Naive thymus-derived CD4-positive, alpha-beta T cell (primary cell): ENCODE measurements at regions not wholly inside any gene's neighbourhood (a gene's known extent, or its start where the extent isn't known, plus 50 kb on each side); places are given as distances from the start of the nearest gene placed in this dataset.

Source experiments
- ATAC-seq: fragments of 150-1000 bp; cut with Tn5 transposase; 2 replicates; pipeline ENCODE4 v1.10.0; 2021; ENCODE audit warnings: mild to moderate bottlenecking, moderate library complexity
- CTCF ChIA-PET: fragments of 350-600 bp; sonication (Branson Sonifier 250); formaldehyde crosslinking; loops from one replicate; lab custom pipeline; 2021; ENCODE audit warnings: antibody characterized with exemption; lab: Charles Lee
- POLR2A ChIA-PET: fragments of 350-600 bp; sonication (Branson Sonifier 250); formaldehyde crosslinking; loops from one replicate; lab custom pipeline; 2021; ENCODE audit warnings: antibody characterized with exemption, inconsistent platforms; lab: Charles Lee
- DNase-seq, 9 donors: peaks; one replicate each; pipeline versions ENCODE4 v3.0.0 to v3.0.0-alpha.2; 2020 to 2022; ENCODE audit warnings: mixed read lengths in 1 of 9
- H3K27ac ChIP-seq: one replicate; pipeline ENCODE4 v1.7.0; 2013; ENCODE audit warnings: mild to moderate bottlenecking, low read depth, low read length, moderate library complexity
- H3K27me3 ChIP-seq, 2 donors: one replicate each; pipeline ENCODE4 v1.7.0; 2013; ENCODE audit warnings: low read length in 2 of 2, mild to moderate bottlenecking in 2 of 2, moderate library complexity in 2 of 2; ENCODE audit not compliant: control insufficient read depth in 2 of 2, insufficient read depth in 2 of 2
- H3K36me3 ChIP-seq, 3 experiments: 1 replicate in 2 of 3; 2 replicates in 1 of 3; pipeline ENCODE4 v1.7.0; 2013; ENCODE audit warnings: low read length in 3 of 3, mild to moderate bottlenecking in 3 of 3, moderate library complexity in 1 of 3; ENCODE audit not compliant: insufficient read depth in 3 of 3, control insufficient read depth in 2 of 3
- H3K4me1 ChIP-seq, 2 donors: one replicate each; pipeline ENCODE4 v1.7.0; 2013; ENCODE audit warnings: low read length in 2 of 2, mild to moderate bottlenecking in 2 of 2, moderate library complexity in 1 of 2; ENCODE audit not compliant: control insufficient read depth in 2 of 2, insufficient read depth in 2 of 2
- H3K4me3 ChIP-seq: 2 replicates; pipeline ENCODE4 v1.7.0; 2013; ENCODE audit warnings: mild to moderate bottlenecking, low read length
- H3K9me3 ChIP-seq, 3 experiments: 1 replicate in 2 of 3; 2 replicates in 1 of 3; pipeline ENCODE4 v1.7.0; 2013; ENCODE audit warnings: low read length in 3 of 3; ENCODE audit not compliant: control insufficient read depth in 2 of 3
- H3K27ac Mint-ChIP-seq, 9 donors: one replicate each; pipeline ENCODE4 v1.8.0; 2020 to 2022; ENCODE audit warnings: mixed read lengths in 9 of 9, mild to moderate bottlenecking in 8 of 9, moderate library complexity in 5 of 9, inconsistent platforms in 2 of 9
- H3K27me3 Mint-ChIP-seq, 5 donors: one replicate each; pipeline ENCODE4 v1.8.0; 2021 to 2022; ENCODE audit warnings: mixed read lengths in 5 of 5, mild to moderate bottlenecking in 1 of 5
- H3K36me3 Mint-ChIP-seq, 5 donors: one replicate each; pipeline ENCODE4 v1.8.0; 2020 to 2022; ENCODE audit warnings: mixed read lengths in 5 of 5, mild to moderate bottlenecking in 3 of 5, inconsistent platforms in 1 of 5
- H3K4me1 Mint-ChIP-seq, 7 donors: one replicate each; pipeline ENCODE4 v1.8.0; 2020 to 2022; ENCODE audit warnings: mixed read lengths in 7 of 7, mild to moderate bottlenecking in 3 of 7, inconsistent platforms in 1 of 7
- H3K4me3 Mint-ChIP-seq, 10 donors: one replicate each; pipeline ENCODE4 v1.8.0; 2020 to 2022; ENCODE audit warnings: mild to moderate bottlenecking in 10 of 10, mixed read lengths in 10 of 10, moderate library complexity in 6 of 10, inconsistent platforms in 2 of 10
- H3K9me3 Mint-ChIP-seq, 11 donors: one replicate each; pipeline ENCODE4 v1.8.0; 2020 to 2022; ENCODE audit warnings: mixed read lengths in 11 of 11, mild to moderate bottlenecking in 4 of 11, inconsistent platforms in 1 of 11, moderate library complexity in 1 of 11
- intact Hi-C, 2 donors: fragments of 100-400 bp; cut with micrococcal nuclease; formaldehyde crosslinking; loops; one replicate each; pipeline ENCODE4 v1.15.1; 2023

GRCh38 chr13:22285867-22286266 lies 615.0 kb downstream of the FGF9 start:
- no peaks in the 10 kb centered on the region for H3K4me1 ChIP-seq
- Mint-ChIP-seq H3K4me1 (no peaks in the 10 kb centered on the region), H3K27ac (no peak overlapping the region), H3K9me3 (peaks cover 0 to 2% (median 0%) of the 10 kb centered on the region in 11 donors), H3K27me3 (peaks cover 0 to 17% (median 11%) of the 10 kb centered on the region in 5 donors), H3K36me3 (no peaks in the 10 kb centered on the region), H3K4me3 (no peak overlapping the region)
- POLR2A ChIA-PET: no interaction called here
- no peaks in the 10 kb centered on the region for H3K36me3 ChIP-seq
- ATAC-seq: no peak
- no peak overlapping the region for H3K27ac ChIP-seq
- no peaks in the 10 kb centered on the region for H3K27me3 ChIP-seq
- no peak for DNase-seq
- no peaks in the 10 kb centered on the region for H3K9me3 ChIP-seq
- intact Hi-C loops: no loop called here
- no peak overlapping the region for H3K4me3 ChIP-seq
- CTCF ChIA-PET: interaction anchor here (0.9 kb wide), 1 partner anchor 648 kb away, joined by 6 read pairs; no protein-coding TSS in a partner anchor

- DNase-seq: no peak
- intact Hi-C loops: no loop called here
- Histone ChIP-seq H3K36me3 (no peaks in the 10 kb centered on the region), H3K27ac (no peak overlapping the region), H3K27me3 (no peaks in the 10 kb centered on the region), H3K4me3 (no peak overlapping the region), H3K4me1 (no peaks in the 10 kb centered on the region), H3K9me3 (no peaks in the 10 kb centered on the region)
- Mint-ChIP-seq H3K36me3 (no peaks in the 10 kb centered on the region), H3K4me3 (no peak overlapping the region), H3K27ac (no peak overlapping the region), H3K9me3 (peaks cover 0 to 2% (median 0%) of the 10 kb centered on the region in 11 donors), H3K4me1 (no peaks in the 10 kb centered on the region), H3K27me3 (peaks cover 0 to 17% (median 11%) of the 10 kb centered on the region in 5 donors)
- ChIA-PET CTCF (interaction anchor here (0.9 kb wide), 1 partner anchor 648 kb away, joined by 6 read pairs; no protein-coding TSS in a partner anchor), POLR2A (no interaction called here)
- no peak for ATAC-seq
Observed at GRCh38 chr13:22286338-22286737, 615.5 kb downstream of the FGF9 start.

GRCh38 chr13:22287343-22287920 lies 616.6 kb downstream of the FGF9 start:
- H3K27ac ChIP-seq: no peak overlapping the region
- CTCF ChIA-PET: no interaction called here
- POLR2A ChIA-PET: no interaction called here
- Mint-ChIP-seq H3K4me1 (no peaks in the 10 kb centered on the region), H3K36me3 (no peaks in the 10 kb centered on the region), H3K27me3 (peaks cover 0 to 17% (median 11%) of the 10 kb centered on the region in 5 donors), H3K4me3 (no peak overlapping the region), H3K9me3 (peaks cover 0 to 2% (median 0%) of the 10 kb centered on the region in 11 donors), H3K27ac (no peak overlapping the region)
- H3K4me3 ChIP-seq: no peak overlapping the region
- H3K36me3 ChIP-seq: no peaks in the 10 kb centered on the region
- no peaks in the 10 kb centered on the region for H3K27me3 ChIP-seq
- H3K9me3 ChIP-seq: no peaks in the 10 kb centered on the region
- ATAC-seq (no peak), DNase-seq (no peak)
- H3K4me1 ChIP-seq: no peaks in the 10 kb centered on the region
- intact Hi-C loops: no loop called here

GRCh38 chr13:22288496-22288895 lies 617.6 kb downstream of the FGF9 start:
- no peak overlapping the region for H3K4me3 ChIP-seq
- ChIA-PET CTCF (no interaction called here), POLR2A (no interaction called here)
- H3K4me1 Mint-ChIP-seq: no peaks in the 10 kb centered on the region
- no peaks in the 10 kb centered on the region for H3K27me3 ChIP-seq
- no peaks in the 10 kb centered on the region for H3K36me3 ChIP-seq
- ATAC-seq: no peak
- intact Hi-C loops: no loop called here
- no peak for DNase-seq
- peaks cover 0 to 17% (median 11%) of the 10 kb centered on the region in 5 donors for H3K27me3 Mint-ChIP-seq
- H3K27ac ChIP-seq: no peak overlapping the region
- H3K4me1 ChIP-seq: no peaks in the 10 kb centered on the region
- peaks cover 0 to 2% (median 0%) of the 10 kb centered on the region in 11 donors for H3K9me3 Mint-ChIP-seq
- H3K27ac Mint-ChIP-seq: no peak overlapping the region
- no peak overlapping the region for H3K4me3 Mint-ChIP-seq
- no peaks in the 10 kb centered on the region for H3K9me3 ChIP-seq
- H3K36me3 Mint-ChIP-seq: no peaks in the 10 kb centered on the region

- Histone ChIP-seq H3K27ac (no peak overlapping the region), H3K36me3 (no peaks in the 10 kb centered on the region), H3K27me3 (no peaks in the 10 kb centered on the region), H3K4me3 (no peak overlapping the region), H3K4me1 (no peaks in the 10 kb centered on the region), H3K9me3 (no peaks in the 10 kb centered on the region)
- no peak for ATAC-seq
- DNase-seq: no peak
- peaks cover 0 to 2% (median 0%) of the 10 kb centered on the region in 11 donors for H3K9me3 Mint-ChIP-seq
- H3K4me3 Mint-ChIP-seq: no peak overlapping the region
- peaks cover 0 to 17% (median 11%) of the 10 kb centered on the region in 5 donors for H3K27me3 Mint-ChIP-seq
- no peaks in the 10 kb centered on the region for H3K36me3 Mint-ChIP-seq
- intact Hi-C loops: no loop called here
- H3K4me1 Mint-ChIP-seq: no peaks in the 10 kb centered on the region
- POLR2A ChIA-PET: no interaction called here
- CTCF ChIA-PET: no interaction called here
- H3K27ac Mint-ChIP-seq: no peak overlapping the region
Observed at GRCh38 chr13:22289711-22290110, 618.8 kb downstream of the FGF9 start.

GRCh38 chr13:22298530-22298929 lies 627.7 kb downstream of the FGF9 start:
- Histone ChIP-seq H3K27ac (no peak overlapping the region), H3K36me3 (no peaks in the 10 kb centered on the region), H3K27me3 (no peaks in the 10 kb centered on the region), H3K4me1 (no peaks in the 10 kb centered on the region), H3K4me3 (no peak overlapping the region), H3K9me3 (no peaks in the 10 kb centered on the region)
- Mint-ChIP-seq H3K9me3 (peaks cover under 1 to 30% (median 18%) of the 10 kb centered on the region in 11 donors), H3K27ac (no peak overlapping the region), H3K4me1 (peaks cover 0 to 9% (median 0%) of the 10 kb centered on the region in 7 donors), H3K4me3 (no peak overlapping the region), H3K27me3 (peaks cover 0 to 15% (median 0%) of the 10 kb centered on the region in 5 donors), H3K36me3 (peaks cover 0 to 10% (median 2%) of the 10 kb centered on the region in 5 donors)
- no peak for ATAC-seq
- intact Hi-C loops: loop anchor here in 1 of 2 donors (5.0 kb wide), 1 partner anchor 661 kb away; no protein-coding TSS in a partner anchor
- ChIA-PET POLR2A (no interaction called here), CTCF (no interaction called here)
- DNase-seq: no peak
